ENCODE measurements at regions not wholly inside any gene's neighbourhood (a gene's known extent, or its start where the extent isn't known, plus 50 kb on each side); places are given as distances from the start of the nearest gene placed in this dataset.

- TF ChIP-seq CTCF (conservative IDR thresholded peaks at IDR 0.05) (no peak), EZH2 (IDR thresholded peaks at IDR 0.05; ENCODE audit: low read depth) (no peak)
These were observed 111.0 kb upstream of the KL start for GRCh38 chr13:32905063-32905863.
